SK-N-SH treated with all-trans-retinoic acid at 6 μM for 48 hours (cell line): ENCODE measurements at regions not wholly inside any gene's neighbourhood (a gene's known extent, or its start where the extent isn't known, plus 50 kb on each side); places are given as distances from the start of the nearest gene placed in this dataset.
A peak's percentile ranks its signal among the peaks of the same experiment; 100 is the strongest.

Experiments
- ATAC-seq: fragments of 200-7000 bp; cut with Tn5 transposase; 3 replicates; pipeline ENCODE4 v1.9.1; 2020; ENCODE audit warnings: mild to moderate bottlenecking, moderate library complexity
- BACH2 ChIP-seq: fragments of 250-450 bp; sonication (Bioruptor Pico); IDR thresholded peaks from 2 replicates; pipeline ENCODE4 v1.9.0; 2021; ENCODE audit warnings: mild to moderate bottlenecking, borderline replicate concordance
- CSDC2 ChIP-seq: fragments of 250-450 bp; sonication (Bioruptor Pico); IDR thresholded peaks from 2 replicates; pipeline ENCODE4 v1.5.0; 2020; ENCODE audit warnings: mild to moderate bottlenecking, moderate library complexity
- ESRRG ChIP-seq: fragments of 250-450 bp; sonication (Bioruptor Pico); IDR thresholded peaks from 2 replicates; pipeline ENCODE4 v1.6.1; 2021; ENCODE audit warnings: mild to moderate bottlenecking
- OSR1 ChIP-seq: fragments of 250-450 bp; sonication (Bioruptor Pico); IDR thresholded peaks from 2 replicates; pipeline ENCODE4 v1.8.0; 2022; ENCODE audit warnings: moderate library complexity, mild to moderate bottlenecking, inconsistent platforms
- PATZ1 ChIP-seq: fragments of 250-450 bp; sonication (Bioruptor Pico); IDR thresholded peaks from 2 replicates; pipeline ENCODE4 v1.8.0; 2020; ENCODE audit warnings: mild to moderate bottlenecking, moderate library complexity, borderline replicate concordance
- POU6F1 ChIP-seq: fragments of 250-450 bp; sonication (Bioruptor Pico); IDR thresholded peaks from 2 replicates; pipeline ENCODE4 v1.8.0; 2021; ENCODE audit warnings: low read depth, mild to moderate bottlenecking, moderate library complexity, borderline replicate concordance
- PPARA ChIP-seq: fragments of 250-450 bp; sonication (Bioruptor Pico); IDR thresholded peaks from 2 replicates; pipeline ENCODE4 v1.5.0; 2020; ENCODE audit warnings: mild to moderate bottlenecking, borderline replicate concordance
- RARB ChIP-seq: fragments of 250-450 bp; sonication (Bioruptor Pico); IDR thresholded peaks from 2 replicates; pipeline ENCODE4 v1.8.0; 2021; ENCODE audit warnings: mild to moderate bottlenecking, moderate library complexity
- SNAI2 ChIP-seq: fragments of 250-450 bp; sonication (Bioruptor Pico); IDR thresholded peaks from 2 replicates; pipeline ENCODE4 v1.5.0; 2020; ENCODE audit warnings: mild to moderate bottlenecking, moderate library complexity
- TCF4 ChIP-seq: fragments of 250-450 bp; sonication (Bioruptor Pico); IDR thresholded peaks from 2 replicates; pipeline ENCODE4 v1.8.0; 2021; ENCODE audit warnings: mild to moderate bottlenecking, moderate library complexity, borderline replicate concordance
- ZC3H10 ChIP-seq: fragments of 250-450 bp; sonication (Bioruptor Pico); IDR thresholded peaks from 2 replicates; pipeline ENCODE4 v1.5.1; 2021; ENCODE audit warnings: mild to moderate bottlenecking, moderate library complexity
- ZFP30 ChIP-seq: fragments of 450-650 bp; formaldehyde crosslinking; IDR thresholded peaks from 2 replicates; pipeline ENCODE4 v1.5.0; 2022; ENCODE audit warnings: mild to moderate bottlenecking, moderate library complexity
- ZNF565 ChIP-seq: fragments of 450-650 bp; formaldehyde crosslinking; conservative IDR thresholded peaks from 2 replicates; pipeline ENCODE4 v1.5.0; 2020; ENCODE audit warnings: low read depth, mild to moderate bottlenecking, moderate library complexity
- ZNF70 ChIP-seq: fragments of 450-650 bp; formaldehyde crosslinking; IDR thresholded peaks from 2 replicates; pipeline ENCODE4 v1.5.0; 2020; ENCODE audit warnings: mild to moderate bottlenecking, moderate library complexity
- TF ChIP-seq, protein P1 (sequence below): fragments of 250-450 bp; sonication (Bioruptor Pico); IDR thresholded peaks from 2 replicates; pipeline ENCODE4 v1.5.1; 2020; ENCODE audit warnings: low read depth, mild to moderate bottlenecking, moderate library complexity
- TF ChIP-seq, protein P2 (sequence below): fragments of 250-450 bp; sonication (Bioruptor Pico); IDR thresholded peaks from 2 replicates; pipeline ENCODE4 v1.5.0; 2020; ENCODE audit warnings: mild to moderate bottlenecking, moderate library complexity

DNA sequence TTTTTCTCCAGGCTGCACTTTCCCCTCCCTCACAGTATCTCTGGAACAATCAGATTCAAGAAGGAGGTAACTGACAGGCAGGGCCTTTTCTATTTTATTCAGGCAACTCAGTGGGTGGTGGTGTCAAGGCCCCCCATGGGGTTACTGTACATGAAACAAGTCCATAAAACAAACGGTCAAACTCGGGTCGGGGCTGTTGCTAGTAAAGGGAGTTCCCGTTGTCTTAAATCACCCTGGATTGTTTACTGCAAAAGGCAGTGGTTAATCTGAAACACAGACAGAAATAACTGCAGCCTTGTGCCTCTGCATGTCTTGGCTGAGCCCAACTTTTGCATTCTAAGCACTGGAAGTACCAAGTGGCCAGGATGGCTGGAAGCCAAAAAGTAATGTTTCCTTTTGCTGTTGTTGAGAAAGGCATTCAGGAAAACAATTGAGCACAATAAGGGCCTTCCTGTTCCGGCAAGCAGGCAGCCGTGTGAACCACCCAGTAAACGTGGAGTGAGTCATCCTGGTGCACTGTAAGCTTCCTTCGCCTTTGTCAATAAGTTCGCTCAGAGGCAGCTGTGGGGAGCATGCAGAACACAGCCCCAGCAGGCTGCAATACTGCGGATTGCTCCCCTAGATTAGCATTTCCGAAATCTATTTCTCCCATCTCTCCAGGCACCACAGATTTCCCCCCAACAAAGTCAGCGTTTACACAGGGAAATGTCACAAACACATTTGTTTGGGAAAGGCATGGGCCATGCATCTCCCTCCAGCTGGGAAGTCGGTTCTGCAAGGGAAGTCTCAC lies 149.6 kb downstream of the IRS1 start:
- ATAC-seq = peak; percentile 77
- peak; percentile 69; the same call in 1 of the 2 replicates for TF ChIP-seq ZC3H10 (CRISPR knock-in tag)
- no peak for TF ChIP-seq POU6F1

GRCh38 chr2:226649201-226649600 lies 150.4 kb downstream of the IRS1 start:
- no peak for ATAC-seq

GRCh38 chr2:226647621-226648518 lies 151.8 kb downstream of the IRS1 start:
- no peak for ATAC-seq
- no peak for TF ChIP-seq OSR1
- no peak for TF ChIP-seq TCF4 (CRISPR knock-in tag)
- TF ChIP-seq, protein P1, sequence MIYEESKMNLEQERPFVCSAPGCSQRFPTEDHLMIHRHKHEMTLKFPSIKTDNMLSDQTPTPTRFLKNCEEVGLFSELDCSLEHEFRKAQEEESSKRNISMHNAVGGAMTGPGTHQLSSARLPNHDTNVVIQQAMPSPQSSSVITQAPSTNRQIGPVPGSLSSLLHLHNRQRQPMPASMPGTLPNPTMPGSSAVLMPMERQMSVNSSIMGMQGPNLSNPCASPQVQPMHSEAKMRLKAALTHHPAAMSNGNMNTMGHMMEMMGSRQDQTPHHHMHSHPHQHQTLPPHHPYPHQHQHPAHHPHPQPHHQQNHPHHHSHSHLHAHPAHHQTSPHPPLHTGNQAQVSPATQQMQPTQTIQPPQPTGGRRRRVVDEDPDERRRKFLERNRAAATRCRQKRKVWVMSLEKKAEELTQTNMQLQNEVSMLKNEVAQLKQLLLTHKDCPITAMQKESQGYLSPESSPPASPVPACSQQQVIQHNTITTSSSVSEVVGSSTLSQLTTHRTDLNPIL (CRISPR knock-in tag) = no peak
- no peak for TF ChIP-seq BACH2
- no peak for TF ChIP-seq RARB (CRISPR knock-in tag)
- TF ChIP-seq POU6F1 = no peak
- TF ChIP-seq CSDC2 = no peak
- no peak for TF ChIP-seq PATZ1 (CRISPR knock-in tag)
- no peak for TF ChIP-seq ZFP30 (CRISPR knock-in tag)
- TF ChIP-seq, protein P2, sequence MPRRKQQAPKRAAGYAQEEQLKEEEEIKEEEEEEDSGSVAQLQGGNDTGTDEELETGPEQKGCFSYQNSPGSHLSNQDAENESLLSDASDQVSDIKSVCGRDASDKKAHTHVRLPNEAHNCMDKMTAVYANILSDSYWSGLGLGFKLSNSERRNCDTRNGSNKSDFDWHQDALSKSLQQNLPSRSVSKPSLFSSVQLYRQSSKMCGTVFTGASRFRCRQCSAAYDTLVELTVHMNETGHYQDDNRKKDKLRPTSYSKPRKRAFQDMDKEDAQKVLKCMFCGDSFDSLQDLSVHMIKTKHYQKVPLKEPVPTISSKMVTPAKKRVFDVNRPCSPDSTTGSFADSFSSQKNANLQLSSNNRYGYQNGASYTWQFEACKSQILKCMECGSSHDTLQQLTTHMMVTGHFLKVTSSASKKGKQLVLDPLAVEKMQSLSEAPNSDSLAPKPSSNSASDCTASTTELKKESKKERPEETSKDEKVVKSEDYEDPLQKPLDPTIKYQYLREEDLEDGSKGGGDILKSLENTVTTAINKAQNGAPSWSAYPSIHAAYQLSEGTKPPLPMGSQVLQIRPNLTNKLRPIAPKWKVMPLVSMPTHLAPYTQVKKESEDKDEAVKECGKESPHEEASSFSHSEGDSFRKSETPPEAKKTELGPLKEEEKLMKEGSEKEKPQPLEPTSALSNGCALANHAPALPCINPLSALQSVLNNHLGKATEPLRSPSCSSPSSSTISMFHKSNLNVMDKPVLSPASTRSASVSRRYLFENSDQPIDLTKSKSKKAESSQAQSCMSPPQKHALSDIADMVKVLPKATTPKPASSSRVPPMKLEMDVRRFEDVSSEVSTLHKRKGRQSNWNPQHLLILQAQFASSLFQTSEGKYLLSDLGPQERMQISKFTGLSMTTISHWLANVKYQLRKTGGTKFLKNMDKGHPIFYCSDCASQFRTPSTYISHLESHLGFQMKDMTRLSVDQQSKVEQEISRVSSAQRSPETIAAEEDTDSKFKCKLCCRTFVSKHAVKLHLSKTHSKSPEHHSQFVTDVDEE (CRISPR knock-in tag) = no peak
- no peak for TF ChIP-seq PPARA (CRISPR knock-in tag)
- no peak for TF ChIP-seq ZNF565 (CRISPR knock-in tag)
- no peak for TF ChIP-seq SNAI2 (CRISPR knock-in tag)
- TF ChIP-seq ZNF70 = no peak
- TF ChIP-seq, all 23 proteins: peak for 0

More at GRCh38 chr2:226649201-226649600, 150.4 kb downstream of the IRS1 start:
- TF ChIP-seq PATZ1 (CRISPR knock-in tag) = no peak
- TF ChIP-seq ZFP30 (CRISPR knock-in tag) = no peak
- no peak for TF ChIP-seq ESRRG (CRISPR knock-in tag)
- no peak for TF ChIP-seq OSR1
- TF ChIP-seq, protein P1 (CRISPR knock-in tag) = no peak
- TF ChIP-seq BACH2 = no peak
- TF ChIP-seq PPARA (CRISPR knock-in tag) = no peak
